ENCODE measurements at regions not wholly inside any gene's neighbourhood (a gene's known extent, or its start where the extent isn't known, plus 50 kb on each side); places are given as distances from the start of the nearest gene placed in this dataset.

- TF ChIP-seq EZH2 (IDR thresholded peaks at IDR 0.05) (no peak), CTCF (IDR thresholded peaks at IDR 0.05) (no peak), EZH2phosphoT487 (IDR thresholded peaks at IDR 0.05) (no peak)
Observed at GRCh38 chr1:57748719-57749118, 324.9 kb upstream of the DAB1 start.

Measured in neural progenitor cell (in vitro differentiated cells).